Psoas muscle (tissue), 7 donors: ENCODE measurements at regions not wholly inside any gene's neighbourhood (a gene's known extent, or its start where the extent isn't known, plus 50 kb on each side); places are given as distances from the start of the nearest gene placed in this dataset.

ENCODE experiments used
- ATAC-seq, 4 donors: fragments of 200-7000 bp; cut with Tn5 transposase; one replicate each; pipeline ENCODE4 v1.9.1; 2020; ENCODE audit warnings: moderate library complexity in 3 of 4, mild to moderate bottlenecking in 2 of 4
- DNase-seq, 2 donors: peaks; one replicate each; pipeline ENCODE4 v3.0.0-alpha.2; 2020
- H3K27ac ChIP-seq: fragments of 200-600 bp; one replicate; pipeline ENCODE4 v1.8.0; 2022
- H3K27me3 ChIP-seq, 3 donors: fragments of 200-600 bp in 1 of 3; one replicate each; pipeline versions ENCODE4 v1.6.1 to v1.8.0; 2013 to 2022; ENCODE audit warnings: low read length in 2 of 3, mild to moderate bottlenecking in 2 of 3, moderate library complexity in 1 of 3; ENCODE audit not compliant: insufficient read depth in 3 of 3
- H3K36me3 ChIP-seq, 2 donors: fragments of 200-600 bp in 1 of 2; one replicate each; pipeline versions ENCODE4 v1.6.1 to v1.8.0; 2013 to 2022; ENCODE audit warnings: low read depth in 1 of 2, mild to moderate bottlenecking in 1 of 2, moderate library complexity in 1 of 2; ENCODE audit not compliant: insufficient read depth in 1 of 2
- H3K4me1 ChIP-seq: fragments of 200-600 bp; one replicate; pipeline ENCODE4 v1.8.0; 2022
- H3K4me3 ChIP-seq: fragments of 200-600 bp; one replicate; pipeline ENCODE4 v1.8.0; 2022; ENCODE audit warnings: mild to moderate bottlenecking
- H3K9me3 ChIP-seq: fragments of 200-600 bp; one replicate; pipeline ENCODE4 v1.8.0; 2022
- WGBS, 3 donors: extraction: QIAGEN DNeasy Blood & Tissue Kit; methylation state at CpG; one replicate each; pipeline versions ENCODE4 v1.1.6 to v1.1.7; 2013; 5-methylcytosine and 5-hydroxymethylcytosine counted together
- intact Hi-C, 2 donors: fragments of 100-400 bp; cut with DNase I; formaldehyde crosslinking; loops; one replicate each; pipeline versions ENCODE4 v1.11.0 to v1.14.2; 2022
- TF ChIP-seq, protein P1 (sequence below): fragments of 200-600 bp; IDR thresholded peaks from one replicate; pipeline ENCODE4 v1.8.0; 2022; ENCODE audit warnings: antibody characterized with exemption
- donor health status: healthy with polysubstance abuse.
- donor health status: DM: no; HTN: no; CAD: no; lungs with moderate emphysema.
- donor health status: Bipolar disorder and iron deficiency.
- donor health status: healthy.
- donor health status: DM: yes; HTN: yes; CAD: no.
- donor health status: DM: no; HTN: no; CAD: no.
- donor health status: DM: yes; HTN: yes; CAD: no.

DNA sequence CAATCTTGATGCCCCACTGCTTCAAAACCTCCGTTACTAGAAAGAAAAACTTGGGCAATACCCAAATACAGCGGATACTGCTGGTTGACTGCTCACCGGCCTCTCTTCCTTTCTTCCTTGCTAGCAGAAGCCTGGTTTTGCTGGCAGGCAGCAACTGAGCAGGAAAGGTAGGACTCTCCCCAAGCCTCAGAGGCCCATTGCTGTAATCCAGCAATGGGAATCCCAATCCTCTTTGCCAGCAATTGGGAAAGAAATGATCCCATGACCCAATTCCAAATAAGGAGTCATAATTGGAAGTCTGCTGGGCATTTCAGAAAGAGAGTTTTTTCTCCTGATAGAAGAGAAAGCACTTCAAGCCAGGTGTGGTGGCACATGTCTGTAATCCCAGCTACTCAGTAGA is 394.5 kb downstream of the BCOR start:
- no peak overlapping the region for H3K27ac ChIP-seq
- DNase-seq (no peak), ATAC-seq (no peak)
- no peak overlapping the region for H3K4me3 ChIP-seq
- intact Hi-C loops: no loop called here
- no peaks in the 10 kb centered on the region for H3K9me3 ChIP-seq
- no peaks in the 10 kb centered on the region for H3K36me3 ChIP-seq
- peaks cover 2% of the 10 kb centered on the region for H3K4me1 ChIP-seq
- 81 to 95% (median 94%) methylated on average over 3 of the region's 3 CpGs for WGBS, 3 donors
- H3K27me3 ChIP-seq: no peaks in the 10 kb centered on the region
- TF ChIP-seq, protein P1, sequence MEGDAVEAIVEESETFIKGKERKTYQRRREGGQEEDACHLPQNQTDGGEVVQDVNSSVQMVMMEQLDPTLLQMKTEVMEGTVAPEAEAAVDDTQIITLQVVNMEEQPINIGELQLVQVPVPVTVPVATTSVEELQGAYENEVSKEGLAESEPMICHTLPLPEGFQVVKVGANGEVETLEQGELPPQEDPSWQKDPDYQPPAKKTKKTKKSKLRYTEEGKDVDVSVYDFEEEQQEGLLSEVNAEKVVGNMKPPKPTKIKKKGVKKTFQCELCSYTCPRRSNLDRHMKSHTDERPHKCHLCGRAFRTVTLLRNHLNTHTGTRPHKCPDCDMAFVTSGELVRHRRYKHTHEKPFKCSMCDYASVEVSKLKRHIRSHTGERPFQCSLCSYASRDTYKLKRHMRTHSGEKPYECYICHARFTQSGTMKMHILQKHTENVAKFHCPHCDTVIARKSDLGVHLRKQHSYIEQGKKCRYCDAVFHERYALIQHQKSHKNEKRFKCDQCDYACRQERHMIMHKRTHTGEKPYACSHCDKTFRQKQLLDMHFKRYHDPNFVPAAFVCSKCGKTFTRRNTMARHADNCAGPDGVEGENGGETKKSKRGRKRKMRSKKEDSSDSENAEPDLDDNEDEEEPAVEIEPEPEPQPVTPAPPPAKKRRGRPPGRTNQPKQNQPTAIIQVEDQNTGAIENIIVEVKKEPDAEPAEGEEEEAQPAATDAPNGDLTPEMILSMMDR: no peak

DNA sequence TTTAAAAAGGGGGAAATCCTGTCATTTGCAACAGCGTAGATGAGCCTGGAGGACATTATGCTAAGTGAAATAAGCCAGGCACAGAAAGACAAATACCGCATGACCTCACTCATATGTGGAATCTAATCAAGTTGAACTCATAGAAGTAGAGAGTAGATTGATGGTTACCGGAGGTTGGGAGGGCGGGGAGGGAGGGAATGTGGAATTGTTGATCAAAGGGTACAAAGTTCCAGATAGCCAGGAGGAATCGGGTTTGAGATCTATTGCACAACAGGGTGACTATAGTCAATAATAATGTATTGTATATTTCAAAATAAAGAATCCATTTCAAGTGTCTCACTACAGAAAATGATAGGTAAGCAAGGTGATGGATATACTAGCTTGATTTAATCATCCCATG is 393.2 kb downstream of the BCOR start:
- WGBS, 3 donors: 87 to 98% (median 97%) methylated on average over 5 of the region's 5 CpGs

DNA sequence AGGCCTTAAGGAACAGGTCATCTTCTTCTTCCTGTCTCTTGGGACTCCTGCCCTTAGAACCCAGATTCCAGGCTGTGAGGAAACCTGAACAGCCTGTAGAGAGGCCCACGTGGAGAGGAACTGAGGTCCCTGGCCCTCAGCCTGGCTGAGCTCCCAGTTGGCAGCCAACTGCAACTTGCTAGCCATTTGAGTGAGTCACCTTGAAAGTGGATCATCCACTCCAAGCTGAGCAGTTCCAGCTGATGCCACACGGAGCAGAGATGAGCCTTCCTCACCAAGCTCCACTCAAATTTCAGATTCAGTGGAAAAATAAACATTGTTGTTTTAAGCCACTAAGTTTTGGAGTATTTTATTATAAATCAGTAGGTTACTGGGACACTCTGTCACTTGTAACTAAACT is 392.5 kb downstream of the BCOR start:
- Histone ChIP-seq H3K4me3 (no peak overlapping the region), H3K4me1 (peaks cover 2% of the 10 kb centered on the region), H3K9me3 (no peaks in the 10 kb centered on the region), H3K27ac (peak overlapping the region; percentile 10), H3K36me3 (no peaks in the 10 kb centered on the region), H3K27me3 (no peaks in the 10 kb centered on the region)
- intact Hi-C loops: no loop called here
- ATAC-seq (peak; percentile 97 to 100 (median 98)), DNase-seq (peak; percentile 79 to 90)
- 1 to 11% (median 2%) methylated on average over 2 of the region's 2 CpGs for WGBS, 3 donors
- TF ChIP-seq, protein P1: peak; percentile 64

More for the DNA sequence above, 393.2 kb downstream of the BCOR start:
- ATAC-seq: no peak
- Histone ChIP-seq H3K36me3 (no peaks in the 10 kb centered on the region), H3K27ac (no peak overlapping the region), H3K4me3 (no peak overlapping the region), H3K27me3 (no peaks in the 10 kb centered on the region), H3K9me3 (no peaks in the 10 kb centered on the region), H3K4me1 (peaks cover 2% of the 10 kb centered on the region)
- TF ChIP-seq, protein P1: no peak
- intact Hi-C loops: no loop called here
- no peak for DNase-seq

DNA sequence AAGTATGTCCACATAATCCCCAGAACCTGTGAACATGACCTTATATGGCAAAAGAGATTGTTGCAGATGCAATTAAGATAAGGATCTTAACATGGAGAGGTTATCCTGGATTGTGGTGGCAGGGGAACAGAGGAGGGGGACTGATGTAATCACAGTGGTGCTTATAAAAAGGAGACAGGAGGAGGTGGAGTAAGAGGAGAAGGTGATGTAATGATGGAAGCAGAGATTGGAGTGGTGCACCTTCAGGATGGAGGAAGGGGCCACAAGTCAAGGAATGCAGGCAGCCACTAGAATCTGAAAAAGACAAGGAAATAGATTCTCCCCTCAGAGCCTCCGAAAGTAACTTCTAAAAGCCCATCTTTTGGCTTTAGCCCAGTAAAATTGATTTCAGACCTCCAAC is 388.4 kb downstream of the BCOR start:
- Histone ChIP-seq H3K4me1 (peaks cover 2% of the 10 kb centered on the region), H3K27me3 (peaks cover 0 to 5% (median 0%) of the 10 kb centered on the region in 3 donors), H3K27ac (no peak overlapping the region), H3K36me3 (no peaks in the 10 kb centered on the region), H3K9me3 (no peaks in the 10 kb centered on the region), H3K4me3 (no peak overlapping the region)
- no peak for ATAC-seq
- intact Hi-C loops: no loop called here
- 79 to 100% (median 96%) methylated on average over 1 of the region's 1 CpG for WGBS, 3 donors
- TF ChIP-seq, protein P1: no peak
- no peak for DNase-seq

DNA sequence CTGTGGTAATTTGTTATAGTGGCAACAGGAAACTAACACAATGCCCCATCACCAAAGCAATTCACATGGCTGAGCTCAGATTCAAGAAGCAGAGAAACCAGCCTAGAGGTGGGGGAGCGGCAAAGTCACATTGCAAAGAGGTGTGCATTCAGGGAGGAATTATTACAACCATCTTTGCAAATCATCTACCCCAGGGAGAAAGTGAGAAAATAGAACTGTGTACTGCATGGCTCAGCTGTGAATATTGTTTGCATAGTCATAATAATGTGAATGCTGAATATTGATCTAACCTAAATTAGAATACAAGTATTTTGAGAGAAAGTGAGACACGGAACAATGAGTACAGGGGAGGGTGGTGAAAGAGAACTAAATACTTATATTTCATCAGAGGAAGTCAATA is 387.9 kb downstream of the BCOR start:
- Histone ChIP-seq H3K4me1 (peaks cover 2% of the 10 kb centered on the region), H3K27me3 (peaks cover 0 to 5% (median 0%) of the 10 kb centered on the region in 3 donors), H3K36me3 (no peaks in the 10 kb centered on the region), H3K27ac (no peak overlapping the region), H3K4me3 (no peak overlapping the region), H3K9me3 (no peaks in the 10 kb centered on the region)
- intact Hi-C loops: no loop called here
- WGBS, 3 donors: 87 to 99% (median 97%) methylated on average over 2 of the region's 2 CpGs
- TF ChIP-seq, protein P1: no peak
- DNase-seq: no peak
- ATAC-seq: no peak
